Astrocyte of the spinal cord (primary cell): ENCODE measurements at regions not wholly inside any gene's neighbourhood (a gene's known extent, or its start where the extent isn't known, plus 50 kb on each side); places are given as distances from the start of the nearest gene placed in this dataset.

Source experiments
- DNase-seq: peaks from one replicate; pipeline ENCODE4 v3.0.0; 2011; ENCODE audit warnings: low read depth, low spot score
- H3K4me3 ChIP-seq: 2 replicates; pipeline ENCODE4 v1.5.1; 2011; ENCODE audit warnings: low read depth, mild to moderate bottlenecking, low read length, moderate library complexity
- in situ Hi-C: cut with HindIII; loops from 2 replicates; pipeline ENCODE4 v1.10.0; 2017; ENCODE audit warnings: low sequenced_read_pairs
- TF ChIP-seq, protein P1 (sequence below): IDR thresholded peaks from 2 replicates; pipeline ENCODE4 v1.5.1; 2012; ENCODE audit warnings: low read depth, mild to moderate bottlenecking, low read length, inconsistent platforms

DNA sequence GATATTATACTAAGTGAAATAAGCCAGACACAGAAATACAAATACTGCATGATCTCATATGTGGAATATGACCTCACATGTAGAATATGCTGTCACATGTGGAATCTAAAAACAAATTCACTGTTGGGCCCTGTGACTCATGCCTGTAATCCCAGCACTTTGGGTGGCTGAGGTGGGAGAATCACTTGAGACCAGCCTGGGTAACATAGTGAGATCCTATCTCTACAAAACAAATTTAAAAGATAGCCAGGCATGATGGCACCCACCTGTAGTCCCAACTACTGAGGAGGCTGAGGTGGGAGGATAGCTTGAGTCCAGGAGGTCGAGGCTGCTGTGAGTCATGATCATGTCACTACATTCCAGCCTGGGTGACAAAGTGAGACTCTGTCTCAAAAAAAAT lies 160.3 kb downstream of the PTEN start:
- TF ChIP-seq, protein P1, sequence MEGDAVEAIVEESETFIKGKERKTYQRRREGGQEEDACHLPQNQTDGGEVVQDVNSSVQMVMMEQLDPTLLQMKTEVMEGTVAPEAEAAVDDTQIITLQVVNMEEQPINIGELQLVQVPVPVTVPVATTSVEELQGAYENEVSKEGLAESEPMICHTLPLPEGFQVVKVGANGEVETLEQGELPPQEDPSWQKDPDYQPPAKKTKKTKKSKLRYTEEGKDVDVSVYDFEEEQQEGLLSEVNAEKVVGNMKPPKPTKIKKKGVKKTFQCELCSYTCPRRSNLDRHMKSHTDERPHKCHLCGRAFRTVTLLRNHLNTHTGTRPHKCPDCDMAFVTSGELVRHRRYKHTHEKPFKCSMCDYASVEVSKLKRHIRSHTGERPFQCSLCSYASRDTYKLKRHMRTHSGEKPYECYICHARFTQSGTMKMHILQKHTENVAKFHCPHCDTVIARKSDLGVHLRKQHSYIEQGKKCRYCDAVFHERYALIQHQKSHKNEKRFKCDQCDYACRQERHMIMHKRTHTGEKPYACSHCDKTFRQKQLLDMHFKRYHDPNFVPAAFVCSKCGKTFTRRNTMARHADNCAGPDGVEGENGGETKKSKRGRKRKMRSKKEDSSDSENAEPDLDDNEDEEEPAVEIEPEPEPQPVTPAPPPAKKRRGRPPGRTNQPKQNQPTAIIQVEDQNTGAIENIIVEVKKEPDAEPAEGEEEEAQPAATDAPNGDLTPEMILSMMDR = no peak
- no peak overlapping the region for H3K4me3 ChIP-seq
- DNase-seq = no peak
- in situ Hi-C loops = no loop called here

DNA sequence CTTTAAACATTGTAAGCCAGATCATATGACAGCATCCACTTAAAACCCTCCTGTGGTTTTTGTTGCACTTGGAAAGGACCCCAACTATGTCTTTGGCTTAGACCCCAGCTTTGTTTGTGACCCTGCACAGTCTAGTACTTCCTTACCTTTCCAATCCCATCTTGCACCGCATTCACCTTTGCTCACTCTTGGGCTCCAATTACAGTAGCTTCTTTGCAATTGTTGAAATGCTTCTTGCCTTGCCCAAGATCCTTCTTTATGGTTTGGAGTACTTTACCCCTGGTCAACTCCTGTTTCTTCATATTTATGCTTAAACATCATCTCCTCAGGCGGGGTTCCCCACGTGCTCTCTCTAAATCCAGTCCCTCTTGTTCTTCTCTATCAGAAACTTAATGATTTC lies 162.6 kb downstream of the PTEN start:
- TF ChIP-seq, protein P1 = no peak
- H3K4me3 ChIP-seq = no peak overlapping the region
- DNase-seq = peak; percentile 21
- in situ Hi-C loops = no loop called here

DNA sequence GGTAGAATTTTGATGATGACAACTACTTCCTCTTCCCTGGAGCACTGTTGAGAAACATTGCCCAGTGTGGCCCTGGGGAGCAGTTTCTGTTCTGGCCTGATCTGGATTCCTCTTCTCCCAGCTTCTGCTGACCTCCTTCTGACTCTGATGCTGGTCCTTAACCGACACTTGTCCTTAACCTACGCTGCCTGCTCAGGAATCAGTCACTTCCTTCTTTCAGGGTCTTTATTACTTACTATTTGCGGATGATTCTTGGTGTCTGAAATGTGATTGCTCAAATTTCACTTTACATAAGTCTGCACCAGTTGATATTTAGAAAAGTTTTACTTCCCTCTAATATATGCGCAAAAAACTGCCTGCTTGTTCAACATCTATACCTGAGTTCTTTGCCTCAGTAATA lies 164.1 kb downstream of the PTEN start:
- in situ Hi-C loops = no loop called here
- H3K4me3 ChIP-seq = no peak overlapping the region
- TF ChIP-seq, protein P1 = no peak
- no peak for DNase-seq

DNA sequence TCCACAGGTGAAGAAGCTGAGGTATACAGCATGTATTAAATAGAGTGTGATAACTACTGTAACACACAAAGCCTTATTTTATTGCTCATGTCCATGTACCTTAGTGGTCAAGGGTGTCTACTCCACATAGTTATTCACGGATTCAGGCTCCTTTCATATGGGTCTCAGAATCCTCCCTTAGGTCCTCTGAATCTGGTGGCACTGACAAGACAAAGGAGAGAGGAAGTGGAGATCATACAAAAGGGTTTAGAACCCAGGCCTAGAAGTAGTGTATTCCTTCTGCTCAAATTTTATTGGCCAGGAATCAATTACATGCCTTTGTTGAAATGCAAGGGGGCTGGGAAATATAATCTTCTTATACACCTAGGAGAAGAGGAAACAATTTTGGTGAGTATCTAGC lies 164.6 kb downstream of the PTEN start:
- DNase-seq = no peak
- TF ChIP-seq, protein P1 = no peak
- no peak overlapping the region for H3K4me3 ChIP-seq
- in situ Hi-C loops = no loop called here

DNA sequence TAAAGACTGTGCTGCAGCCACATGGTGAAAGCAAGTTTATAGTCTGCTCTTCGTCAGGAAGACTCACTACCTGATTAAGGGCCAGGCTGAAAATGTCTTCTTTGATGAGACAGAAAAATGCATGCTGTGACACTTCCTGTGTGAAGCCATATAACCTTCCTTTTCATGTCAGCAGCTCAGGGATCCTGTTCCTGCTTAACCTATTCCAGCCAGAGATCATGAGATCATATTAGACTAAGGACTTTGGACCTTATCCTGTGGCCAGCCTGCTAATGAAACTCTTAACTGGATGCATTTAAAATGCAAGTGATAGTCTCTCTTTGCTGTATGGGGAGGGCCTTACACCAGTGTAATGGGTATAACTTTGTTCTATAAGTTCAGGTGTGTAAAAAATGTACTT lies 165.2 kb downstream of the PTEN start:
- TF ChIP-seq, protein P1 = no peak
- H3K4me3 ChIP-seq = no peak overlapping the region
- DNase-seq = no peak
- in situ Hi-C loops = no loop called here

DNA sequence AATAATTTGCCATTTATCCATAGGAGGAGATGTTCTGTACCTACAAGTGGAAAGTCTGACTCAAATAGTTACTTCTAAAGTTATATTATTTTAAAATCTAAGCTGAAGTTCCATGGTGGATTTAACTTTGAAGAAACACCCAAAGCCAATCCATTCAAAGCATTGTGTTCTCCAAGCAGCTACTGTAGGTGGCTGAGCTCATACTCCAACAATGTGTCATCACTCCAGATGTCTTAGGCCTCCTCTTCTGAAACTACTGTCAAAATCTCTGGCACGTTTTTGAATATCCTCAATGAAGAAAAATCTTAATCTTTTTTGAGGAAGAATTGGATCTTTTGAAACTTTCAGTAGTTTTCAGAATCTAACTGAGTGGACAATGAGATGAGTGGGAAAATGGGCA lies 169.1 kb downstream of the PTEN start:
- peak; percentile 65 for DNase-seq
- in situ Hi-C loops = no loop called here
- no peak overlapping the region for H3K4me3 ChIP-seq
- TF ChIP-seq, protein P1 = no peak

DNA sequence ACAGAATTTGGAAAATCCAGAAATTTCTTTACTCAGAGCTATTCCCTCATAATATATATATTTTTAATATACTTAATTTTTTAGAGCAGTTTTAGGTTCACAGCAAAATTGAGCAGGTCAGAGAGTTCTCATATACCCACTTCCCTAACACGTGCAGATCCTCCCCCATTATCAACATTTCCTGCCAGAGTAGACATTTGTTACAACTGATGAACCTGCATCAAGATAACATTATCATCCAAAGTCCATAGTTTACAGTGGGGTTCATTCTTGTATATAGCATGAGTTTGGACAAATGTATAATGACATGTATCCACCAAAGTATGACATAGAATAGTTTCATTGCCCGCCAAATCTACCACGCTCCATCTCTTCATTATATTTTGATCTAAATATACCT lies 170.0 kb downstream of the PTEN start:
- DNase-seq = no peak
- TF ChIP-seq, protein P1 = no peak
- no peak overlapping the region for H3K4me3 ChIP-seq
- in situ Hi-C loops = no loop called here
